OCI-LY3 (cell line): ENCODE measurements at regions not wholly inside any gene's neighbourhood (a gene's known extent, or its start where the extent isn't known, plus 50 kb on each side); places are given as distances from the start of the nearest gene placed in this dataset.

Experiments
- H2AFZ ChIP-seq: fragments of 200-600, 300-600 bp; shearing (Covaris generic); 2 replicates; pipeline ENCODE4 v1.6.0; 2014; ENCODE audit warnings: antibody characterized with exemption, low read depth, low read length
- H3K27ac ChIP-seq: fragments of 200-600, 300-600 bp; sonication (generic); 2 replicates; pipeline ENCODE4 v1.5.1; 2014; ENCODE audit warnings: mild to moderate bottlenecking, low read length, moderate library complexity, mixed read lengths
- H3K27me3 ChIP-seq: fragments of 200-600, 300-600 bp; sonication (generic); 2 replicates; pipeline ENCODE4 v1.6.1; 2014; ENCODE audit warnings: low read depth, low read length, mixed read lengths
- H3K36me3 ChIP-seq: fragments of 200-600, 300-600 bp; sonication (generic); replicated peaks from 2 replicates; pipeline ENCODE3; 2014; ENCODE audit warnings: low read depth, low read length, mixed read lengths
- H3K4me1 ChIP-seq: fragments of 300-600, 200-600 bp; sonication (generic); 2 replicates; pipeline ENCODE4 v1.6.1; 2014; ENCODE audit warnings: low read length, mixed read lengths
- H3K4me2 ChIP-seq: fragments of 200-600, 300-600 bp; sonication (generic); 2 replicates; pipeline ENCODE4 v1.6.1; 2014; ENCODE audit warnings: low read length, mixed read lengths
- H3K4me3 ChIP-seq: fragments of 300-600, 200-600 bp; sonication (generic); 2 replicates; pipeline ENCODE4 v1.5.1; 2014; ENCODE audit warnings: antibody characterized with exemption, mild to moderate bottlenecking, low read length, moderate library complexity
- H3K79me2 ChIP-seq: fragments of 300-600, 200-600 bp; shearing (Covaris generic); 2 replicates; pipeline ENCODE4 v1.6.1; 2014; ENCODE audit warnings: mild to moderate bottlenecking, low read length, mixed read lengths
- H3K9ac ChIP-seq: fragments of 300-600, 200-600 bp; shearing (Covaris generic); 2 replicates; pipeline ENCODE4 v1.6.0; 2014; ENCODE audit warnings: mild to moderate bottlenecking, low read length, moderate library complexity
- H3K9me3 ChIP-seq: fragments of 200-600, 300-600 bp; shearing (Covaris generic); 2 replicates; pipeline ENCODE4 v1.6.1; 2014; ENCODE audit warnings: low read length, mixed read lengths; ENCODE audit not compliant: insufficient read depth
- H4K20me1 ChIP-seq: fragments of 200-600, 300-600 bp; sonication (generic); 2 replicates; pipeline ENCODE4 v1.6.1; 2016; ENCODE audit warnings: low read length, mixed read lengths; ENCODE audit not compliant: insufficient read depth
- EZH2phosphoT487 ChIP-seq: fragments of 200-600 bp; shearing (Covaris generic); IDR thresholded peaks from 2 replicates; pipeline ENCODE4 v1.6.1; 2018; ENCODE audit warnings: antibody characterized with exemption, mixed run types, low read depth
- TF ChIP-seq, protein P1 (sequence below): fragments of 200-600, 300-600 bp; sonication (generic); IDR thresholded peaks from 2 replicates; pipeline ENCODE4 v1.5.1; 2014; ENCODE audit warnings: antibody characterized with exemption, low read length, low read depth

DNA sequence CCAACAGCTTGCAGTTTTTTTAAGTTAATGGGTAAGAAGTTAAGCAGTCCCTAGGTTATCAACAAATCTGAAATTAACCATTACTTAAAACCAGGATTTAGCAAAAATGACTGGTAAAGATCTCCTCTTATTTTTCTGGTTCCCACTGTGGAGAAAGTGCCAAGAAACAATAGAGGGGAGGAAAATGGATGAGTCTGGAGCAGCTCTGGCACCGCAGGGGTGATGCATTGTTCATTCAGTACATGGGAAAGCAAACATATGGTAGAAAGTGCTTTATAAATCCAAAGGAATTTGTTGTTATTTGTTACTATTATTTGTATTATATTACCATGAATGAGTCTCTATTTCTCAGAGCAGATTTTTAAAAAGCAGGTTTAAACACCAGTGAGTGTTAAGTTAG is 92.2 kb downstream of the DYRK2 start:
- no peaks in the 10 kb centered on the region; the same call in 1 of the 2 replicates for H3K4me1 ChIP-seq
- H3K36me3 ChIP-seq = no peaks in the 10 kb centered on the region
- no peak overlapping the region for H2AFZ ChIP-seq
- no peak for TF ChIP-seq EZH2phosphoT487
- TF ChIP-seq, protein P1, sequence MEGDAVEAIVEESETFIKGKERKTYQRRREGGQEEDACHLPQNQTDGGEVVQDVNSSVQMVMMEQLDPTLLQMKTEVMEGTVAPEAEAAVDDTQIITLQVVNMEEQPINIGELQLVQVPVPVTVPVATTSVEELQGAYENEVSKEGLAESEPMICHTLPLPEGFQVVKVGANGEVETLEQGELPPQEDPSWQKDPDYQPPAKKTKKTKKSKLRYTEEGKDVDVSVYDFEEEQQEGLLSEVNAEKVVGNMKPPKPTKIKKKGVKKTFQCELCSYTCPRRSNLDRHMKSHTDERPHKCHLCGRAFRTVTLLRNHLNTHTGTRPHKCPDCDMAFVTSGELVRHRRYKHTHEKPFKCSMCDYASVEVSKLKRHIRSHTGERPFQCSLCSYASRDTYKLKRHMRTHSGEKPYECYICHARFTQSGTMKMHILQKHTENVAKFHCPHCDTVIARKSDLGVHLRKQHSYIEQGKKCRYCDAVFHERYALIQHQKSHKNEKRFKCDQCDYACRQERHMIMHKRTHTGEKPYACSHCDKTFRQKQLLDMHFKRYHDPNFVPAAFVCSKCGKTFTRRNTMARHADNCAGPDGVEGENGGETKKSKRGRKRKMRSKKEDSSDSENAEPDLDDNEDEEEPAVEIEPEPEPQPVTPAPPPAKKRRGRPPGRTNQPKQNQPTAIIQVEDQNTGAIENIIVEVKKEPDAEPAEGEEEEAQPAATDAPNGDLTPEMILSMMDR = no peak
- no peaks in the 10 kb centered on the region for H3K9me3 ChIP-seq
- no peak overlapping the region for H3K9ac ChIP-seq
- H3K4me2 ChIP-seq = no peak overlapping the region
- H3K27me3 ChIP-seq = no peaks in the 10 kb centered on the region
- no peaks in the 10 kb centered on the region for H4K20me1 ChIP-seq
- no peak overlapping the region for H3K27ac ChIP-seq
- no peaks in the 10 kb centered on the region for H3K79me2 ChIP-seq
- H3K4me3 ChIP-seq = no peak overlapping the region

DNA sequence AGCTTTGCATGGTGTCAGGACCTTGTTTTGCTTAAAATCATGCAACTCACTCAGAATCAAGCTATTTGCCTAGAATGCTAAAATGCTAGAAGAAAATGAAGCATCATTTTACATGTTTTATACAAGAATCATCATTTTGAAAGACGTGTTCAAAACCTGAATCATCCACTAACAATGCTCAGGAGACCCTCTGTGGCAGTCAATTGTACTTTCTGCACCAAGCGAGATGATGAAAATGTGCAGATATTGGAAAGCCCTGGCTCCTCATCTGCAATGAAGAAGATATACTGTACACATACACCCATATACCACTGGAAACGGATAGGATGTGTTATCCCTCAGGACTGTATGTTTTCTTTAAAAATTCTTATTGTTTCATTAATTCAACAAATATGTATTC is 92.7 kb downstream of the DYRK2 start:
- no peak overlapping the region for H3K4me2 ChIP-seq
- H3K9me3 ChIP-seq = no peaks in the 10 kb centered on the region

DNA sequence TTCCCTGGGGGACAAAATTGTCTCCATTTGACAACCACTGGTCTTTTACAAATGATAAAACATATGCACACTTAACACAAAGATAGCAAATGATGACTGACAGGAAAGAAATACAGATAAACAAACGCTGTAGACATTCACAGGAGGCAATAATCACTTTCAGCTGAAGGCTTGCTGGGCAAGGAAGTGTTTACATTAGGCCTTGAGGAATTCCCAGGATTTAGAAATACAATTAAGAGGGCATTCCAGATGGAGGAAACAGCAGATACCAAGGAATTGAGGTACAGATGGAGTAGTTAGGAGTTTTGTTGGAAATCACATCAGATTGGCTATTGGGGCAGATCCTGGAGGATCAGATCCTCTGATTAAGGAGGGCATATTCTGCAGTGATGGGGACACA is 93.9 kb downstream of the DYRK2 start:
- Histone ChIP-seq H3K36me3 (no peaks in the 10 kb centered on the region), H3K4me3 (no peak overlapping the region), H3K79me2 (no peaks in the 10 kb centered on the region), H3K4me1 (no peaks in the 10 kb centered on the region; the same call in 1 of the 2 replicates), H3K9ac (no peak overlapping the region), H3K27me3 (no peaks in the 10 kb centered on the region), H3K9me3 (no peaks in the 10 kb centered on the region), H4K20me1 (no peaks in the 10 kb centered on the region), H3K27ac (no peak overlapping the region), H3K4me2 (no peak overlapping the region), H2AFZ (no peak overlapping the region)
- TF ChIP-seq, protein P1 = no peak
- no peak for TF ChIP-seq EZH2phosphoT487

More for the DNA sequence above, 92.7 kb downstream of the DYRK2 start:
- no peak overlapping the region for H2AFZ ChIP-seq
- H3K36me3 ChIP-seq = no peaks in the 10 kb centered on the region
- no peaks in the 10 kb centered on the region for H3K79me2 ChIP-seq
- H4K20me1 ChIP-seq = no peaks in the 10 kb centered on the region
- no peak overlapping the region for H3K4me3 ChIP-seq
- H3K27ac ChIP-seq = no peak overlapping the region
- H3K27me3 ChIP-seq = no peaks in the 10 kb centered on the region
- TF ChIP-seq EZH2phosphoT487 = no peak
- TF ChIP-seq, protein P1 = no peak
- no peaks in the 10 kb centered on the region; the same call in 1 of the 2 replicates for H3K4me1 ChIP-seq
- H3K9ac ChIP-seq = no peak overlapping the region

DNA sequence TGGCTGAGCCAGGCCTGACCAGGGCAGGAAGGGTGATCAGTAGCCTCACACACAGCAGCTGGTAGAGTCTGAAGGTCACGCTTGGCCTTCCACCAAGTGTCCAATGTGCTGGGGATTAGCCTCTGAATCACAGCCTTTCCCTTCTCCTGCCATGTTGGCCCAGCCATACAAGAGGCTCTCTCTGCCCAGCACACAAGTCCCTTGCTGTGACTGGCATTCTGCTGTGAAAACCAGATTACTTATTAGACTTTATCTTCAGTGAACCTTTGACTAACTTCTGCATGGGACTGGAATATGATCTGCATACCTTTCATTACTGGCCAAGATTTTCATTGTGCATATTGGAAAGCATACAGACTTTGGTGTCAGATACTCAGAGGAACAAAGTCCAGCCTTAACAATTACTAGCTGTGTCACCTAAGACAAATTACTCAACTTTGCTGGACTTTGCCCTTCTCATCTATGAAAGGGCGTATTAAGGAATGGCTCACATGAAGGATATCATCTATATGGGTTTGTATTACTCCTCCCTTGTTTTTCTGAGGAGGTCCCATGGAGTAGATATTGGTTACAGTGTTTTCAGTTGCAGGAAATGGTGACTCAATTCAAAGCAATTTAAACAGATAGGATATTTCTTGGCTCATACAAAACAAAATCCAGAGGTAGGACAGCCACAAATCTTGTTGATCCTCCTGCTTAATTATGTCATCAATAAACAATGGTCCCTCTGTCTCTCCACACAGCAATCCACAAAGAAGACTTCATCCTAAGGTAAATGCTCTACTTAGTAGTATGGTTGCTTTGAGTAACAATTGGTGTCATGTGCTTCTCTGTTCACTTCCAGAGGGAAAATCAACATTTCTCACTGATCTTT is 99.6 kb downstream of the DYRK2 start:
- peaks cover 5% of the 10 kb centered on the region; the same call in 1 of the 2 replicates for H3K27me3 ChIP-seq
- no peaks in the 10 kb centered on the region for H3K79me2 ChIP-seq
- H3K27ac ChIP-seq = no peak overlapping the region
- no peaks in the 10 kb centered on the region for H3K9me3 ChIP-seq
- no peak overlapping the region for H3K4me2 ChIP-seq
- TF ChIP-seq, protein P1 = no peak
- no peak for TF ChIP-seq EZH2phosphoT487
- H3K9ac ChIP-seq = no peak overlapping the region
- no peaks in the 10 kb centered on the region for H3K36me3 ChIP-seq
- H3K4me1 ChIP-seq = no peaks in the 10 kb centered on the region
- no peaks in the 10 kb centered on the region for H4K20me1 ChIP-seq
- H2AFZ ChIP-seq = no peak overlapping the region
- no peak overlapping the region for H3K4me3 ChIP-seq
